ENCODE measurements at regions not wholly inside any gene's neighbourhood (a gene's known extent, or its start where the extent isn't known, plus 50 kb on each side); places are given as distances from the start of the nearest gene placed in this dataset.

DNA sequence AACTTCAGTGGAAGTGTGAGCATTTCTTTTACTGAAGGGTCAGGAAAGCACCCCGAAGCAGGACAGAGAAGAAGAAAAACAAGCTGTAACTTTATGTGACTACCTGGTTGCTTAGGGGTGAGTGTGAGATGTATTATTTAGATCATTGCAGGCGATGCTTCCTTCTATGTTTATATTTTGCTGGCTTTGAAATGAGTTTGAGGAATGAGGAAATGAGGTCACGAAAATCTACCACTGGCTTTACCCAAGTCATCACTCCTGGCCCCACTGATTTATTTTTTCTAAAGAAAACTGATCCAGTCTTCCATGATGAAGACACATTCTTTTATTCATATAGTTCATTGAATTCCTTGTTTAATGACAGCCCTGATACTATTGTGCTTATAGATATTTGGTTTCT is 716.6 kb upstream of the FZD8 start:
- TF ChIP-seq, protein P1, sequence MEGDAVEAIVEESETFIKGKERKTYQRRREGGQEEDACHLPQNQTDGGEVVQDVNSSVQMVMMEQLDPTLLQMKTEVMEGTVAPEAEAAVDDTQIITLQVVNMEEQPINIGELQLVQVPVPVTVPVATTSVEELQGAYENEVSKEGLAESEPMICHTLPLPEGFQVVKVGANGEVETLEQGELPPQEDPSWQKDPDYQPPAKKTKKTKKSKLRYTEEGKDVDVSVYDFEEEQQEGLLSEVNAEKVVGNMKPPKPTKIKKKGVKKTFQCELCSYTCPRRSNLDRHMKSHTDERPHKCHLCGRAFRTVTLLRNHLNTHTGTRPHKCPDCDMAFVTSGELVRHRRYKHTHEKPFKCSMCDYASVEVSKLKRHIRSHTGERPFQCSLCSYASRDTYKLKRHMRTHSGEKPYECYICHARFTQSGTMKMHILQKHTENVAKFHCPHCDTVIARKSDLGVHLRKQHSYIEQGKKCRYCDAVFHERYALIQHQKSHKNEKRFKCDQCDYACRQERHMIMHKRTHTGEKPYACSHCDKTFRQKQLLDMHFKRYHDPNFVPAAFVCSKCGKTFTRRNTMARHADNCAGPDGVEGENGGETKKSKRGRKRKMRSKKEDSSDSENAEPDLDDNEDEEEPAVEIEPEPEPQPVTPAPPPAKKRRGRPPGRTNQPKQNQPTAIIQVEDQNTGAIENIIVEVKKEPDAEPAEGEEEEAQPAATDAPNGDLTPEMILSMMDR (IDR thresholded peaks at IDR 0.05; ENCODE audit: unreplicated experiment) = no peak
- Mint-ChIP-seq H3K36me3 (ENCODE audit: low read depth, unreplicated experiment) (no peaks in the 10 kb centered on the region), H3K4me3 (ENCODE audit: unreplicated experiment) (no peak overlapping the region), H3K27me3 (ENCODE audit: unreplicated experiment) (no peaks in the 10 kb centered on the region), H3K4me1 (ENCODE audit: unreplicated experiment) (no peaks in the 10 kb centered on the region), H3K9me3 (ENCODE audit: unreplicated experiment) (no peaks in the 10 kb centered on the region), H3K27ac (ENCODE audit: unreplicated experiment) (no peak overlapping the region)
- DNase-seq (ENCODE audit: low spot score) = no peak

- no peaks in the 10 kb centered on the region for H3K27me3 Mint-ChIP-seq (ENCODE audit: unreplicated experiment)
- no peaks in the 10 kb centered on the region for H3K9me3 Mint-ChIP-seq (ENCODE audit: unreplicated experiment)
- no peaks in the 10 kb centered on the region for H3K4me1 Mint-ChIP-seq (ENCODE audit: unreplicated experiment)
- H3K4me3 Mint-ChIP-seq (ENCODE audit: unreplicated experiment) = no peak overlapping the region
- H3K36me3 Mint-ChIP-seq (ENCODE audit: low read depth, unreplicated experiment) = no peaks in the 10 kb centered on the region
- H3K27ac Mint-ChIP-seq (ENCODE audit: unreplicated experiment) = no peak overlapping the region
- TF ChIP-seq, protein P1 (IDR thresholded peaks at IDR 0.05; ENCODE audit: unreplicated experiment) = no peak
- no peak for DNase-seq (ENCODE audit: low spot score)
These were observed 712.5 kb upstream of the FZD8 start for GRCh38 chr10:36354633-36355032.

GRCh38 chr10:36351159-36351558 is 709.1 kb upstream of the FZD8 start:
- Mint-ChIP-seq H3K4me1 (ENCODE audit: unreplicated experiment) (no peaks in the 10 kb centered on the region), H3K36me3 (ENCODE audit: low read depth, unreplicated experiment) (no peaks in the 10 kb centered on the region), H3K27me3 (ENCODE audit: unreplicated experiment) (no peaks in the 10 kb centered on the region), H3K4me3 (ENCODE audit: unreplicated experiment) (no peak overlapping the region), H3K9me3 (ENCODE audit: unreplicated experiment) (no peaks in the 10 kb centered on the region), H3K27ac (ENCODE audit: unreplicated experiment) (no peak overlapping the region)
- DNase-seq (ENCODE audit: low spot score) = no peak
- TF ChIP-seq, protein P1 (IDR thresholded peaks at IDR 0.05; ENCODE audit: unreplicated experiment) = no peak

- Mint-ChIP-seq H3K27me3 (ENCODE audit: unreplicated experiment) (no peaks in the 10 kb centered on the region), H3K4me1 (ENCODE audit: unreplicated experiment) (no peaks in the 10 kb centered on the region), H3K36me3 (ENCODE audit: low read depth, unreplicated experiment) (no peaks in the 10 kb centered on the region), H3K4me3 (ENCODE audit: unreplicated experiment) (no peak overlapping the region), H3K27ac (ENCODE audit: unreplicated experiment) (no peak overlapping the region), H3K9me3 (ENCODE audit: unreplicated experiment) (no peaks in the 10 kb centered on the region)
- no peak for DNase-seq (ENCODE audit: low spot score)
- TF ChIP-seq, protein P1 (IDR thresholded peaks at IDR 0.05; ENCODE audit: unreplicated experiment) = no peak
These were observed 707.5 kb upstream of the FZD8 start for GRCh38 chr10:36349445-36350078.

DNA sequence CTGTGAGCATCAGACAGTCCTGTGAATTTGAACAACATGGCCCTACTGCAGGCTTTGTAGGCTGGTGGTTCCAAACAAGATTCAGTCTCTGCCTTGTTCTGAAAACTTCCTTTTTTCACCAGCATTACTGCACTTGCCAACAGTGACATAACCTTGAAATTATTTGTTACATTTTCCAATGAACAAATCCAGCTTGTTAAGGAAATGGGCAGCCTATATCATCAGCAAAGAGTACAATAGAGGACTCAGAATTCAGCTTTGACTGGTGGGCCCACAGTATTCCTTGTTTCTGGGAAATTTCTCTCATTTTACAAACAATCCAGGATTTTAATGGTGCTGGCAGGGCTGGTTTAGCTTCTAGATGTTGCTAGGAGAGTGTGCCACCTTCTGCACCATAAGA is 703.7 kb upstream of the FZD8 start:
- H3K36me3 Mint-ChIP-seq (ENCODE audit: low read depth, unreplicated experiment) = no peaks in the 10 kb centered on the region
- H3K9me3 Mint-ChIP-seq (ENCODE audit: unreplicated experiment) = no peaks in the 10 kb centered on the region
- TF ChIP-seq, protein P1 (IDR thresholded peaks at IDR 0.05; ENCODE audit: unreplicated experiment) = no peak
- no peak overlapping the region for H3K4me3 Mint-ChIP-seq (ENCODE audit: unreplicated experiment)
- H3K27me3 Mint-ChIP-seq (ENCODE audit: unreplicated experiment) = no peaks in the 10 kb centered on the region
- no peak for DNase-seq (ENCODE audit: low spot score)
- H3K27ac Mint-ChIP-seq (ENCODE audit: unreplicated experiment) = no peak overlapping the region
- H3K4me1 Mint-ChIP-seq (ENCODE audit: unreplicated experiment) = no peaks in the 10 kb centered on the region

Measured in endothelial cell (in vitro differentiated cells).